ENCODE measurements at regions not wholly inside any gene's neighbourhood (a gene's known extent, or its start where the extent isn't known, plus 50 kb on each side); places are given as distances from the start of the nearest gene placed in this dataset.
"Not testable (repeated sequence)": the region's sequence is repeated elsewhere in the genome, so short reads cannot be mapped to it uniquely, and the experiment has no call there.

DNA sequence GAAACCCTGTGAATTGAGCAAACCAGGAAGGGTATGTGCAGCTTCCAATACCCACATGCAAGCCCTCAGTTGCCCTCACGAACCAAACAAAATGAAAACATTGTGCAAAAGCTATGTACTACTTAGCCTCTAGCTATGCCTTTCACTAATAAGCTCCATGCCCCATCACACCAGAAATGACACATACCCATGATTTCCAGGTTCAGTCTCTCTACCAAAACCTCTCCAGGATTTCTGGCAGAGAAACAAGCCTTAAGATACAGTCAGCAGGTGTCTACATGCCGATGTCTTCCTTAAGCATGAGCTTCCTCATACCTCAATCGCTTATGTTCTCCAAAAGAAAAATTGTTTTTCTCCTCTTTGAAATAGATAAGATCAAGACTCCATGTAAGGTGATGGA lies 527.8 kb upstream of the AUTS2 start:
- Mint-ChIP-seq H3K4me3 (no peak overlapping the region), H3K4me1 (ENCODE audit: unreplicated experiment) (no peaks in the 10 kb centered on the region), H3K36me3 (no peaks in the 10 kb centered on the region), H3K27me3 (no peaks in the 10 kb centered on the region), H3K9me3 (peaks cover 9% of the 10 kb centered on the region), H3K27ac (no peak overlapping the region)
- TF ChIP-seq, protein P1, sequence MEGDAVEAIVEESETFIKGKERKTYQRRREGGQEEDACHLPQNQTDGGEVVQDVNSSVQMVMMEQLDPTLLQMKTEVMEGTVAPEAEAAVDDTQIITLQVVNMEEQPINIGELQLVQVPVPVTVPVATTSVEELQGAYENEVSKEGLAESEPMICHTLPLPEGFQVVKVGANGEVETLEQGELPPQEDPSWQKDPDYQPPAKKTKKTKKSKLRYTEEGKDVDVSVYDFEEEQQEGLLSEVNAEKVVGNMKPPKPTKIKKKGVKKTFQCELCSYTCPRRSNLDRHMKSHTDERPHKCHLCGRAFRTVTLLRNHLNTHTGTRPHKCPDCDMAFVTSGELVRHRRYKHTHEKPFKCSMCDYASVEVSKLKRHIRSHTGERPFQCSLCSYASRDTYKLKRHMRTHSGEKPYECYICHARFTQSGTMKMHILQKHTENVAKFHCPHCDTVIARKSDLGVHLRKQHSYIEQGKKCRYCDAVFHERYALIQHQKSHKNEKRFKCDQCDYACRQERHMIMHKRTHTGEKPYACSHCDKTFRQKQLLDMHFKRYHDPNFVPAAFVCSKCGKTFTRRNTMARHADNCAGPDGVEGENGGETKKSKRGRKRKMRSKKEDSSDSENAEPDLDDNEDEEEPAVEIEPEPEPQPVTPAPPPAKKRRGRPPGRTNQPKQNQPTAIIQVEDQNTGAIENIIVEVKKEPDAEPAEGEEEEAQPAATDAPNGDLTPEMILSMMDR (conservative IDR thresholded peaks at IDR 0.05), result no peak
- DNase-seq (ENCODE audit: extremely low spot score, unreplicated experiment), result no peak

DNA sequence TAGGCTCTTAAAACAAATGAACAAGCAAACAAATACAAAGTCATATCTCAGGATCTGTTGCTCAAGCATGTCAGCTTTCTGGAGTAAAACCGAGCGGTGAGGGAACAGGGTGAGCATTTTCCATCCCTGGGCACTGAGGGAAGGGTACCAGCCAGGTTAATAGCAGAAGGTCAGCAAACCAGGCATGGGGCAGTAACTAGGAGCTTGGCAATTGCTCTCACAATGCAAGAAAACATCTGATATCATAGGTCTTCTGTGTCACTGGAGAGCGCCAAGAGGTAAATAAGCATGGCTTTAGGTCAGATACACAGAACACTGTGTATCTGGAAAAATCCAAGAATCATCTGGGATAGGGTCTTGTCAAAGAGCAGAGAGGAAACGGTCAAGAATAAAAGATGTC lies 521.7 kb upstream of the AUTS2 start:
- no peak for DNase-seq (ENCODE audit: extremely low spot score, unreplicated experiment)
- H3K27ac Mint-ChIP-seq, result no peak overlapping the region
- H3K9me3 Mint-ChIP-seq, result no peaks in the 10 kb centered on the region
- no peaks in the 10 kb centered on the region for H3K4me1 Mint-ChIP-seq (ENCODE audit: unreplicated experiment)
- no peak overlapping the region for H3K4me3 Mint-ChIP-seq
- TF ChIP-seq, protein P1 (conservative IDR thresholded peaks at IDR 0.05), result no peak
- no peaks in the 10 kb centered on the region for H3K27me3 Mint-ChIP-seq
- H3K36me3 Mint-ChIP-seq, result no peaks in the 10 kb centered on the region

DNA sequence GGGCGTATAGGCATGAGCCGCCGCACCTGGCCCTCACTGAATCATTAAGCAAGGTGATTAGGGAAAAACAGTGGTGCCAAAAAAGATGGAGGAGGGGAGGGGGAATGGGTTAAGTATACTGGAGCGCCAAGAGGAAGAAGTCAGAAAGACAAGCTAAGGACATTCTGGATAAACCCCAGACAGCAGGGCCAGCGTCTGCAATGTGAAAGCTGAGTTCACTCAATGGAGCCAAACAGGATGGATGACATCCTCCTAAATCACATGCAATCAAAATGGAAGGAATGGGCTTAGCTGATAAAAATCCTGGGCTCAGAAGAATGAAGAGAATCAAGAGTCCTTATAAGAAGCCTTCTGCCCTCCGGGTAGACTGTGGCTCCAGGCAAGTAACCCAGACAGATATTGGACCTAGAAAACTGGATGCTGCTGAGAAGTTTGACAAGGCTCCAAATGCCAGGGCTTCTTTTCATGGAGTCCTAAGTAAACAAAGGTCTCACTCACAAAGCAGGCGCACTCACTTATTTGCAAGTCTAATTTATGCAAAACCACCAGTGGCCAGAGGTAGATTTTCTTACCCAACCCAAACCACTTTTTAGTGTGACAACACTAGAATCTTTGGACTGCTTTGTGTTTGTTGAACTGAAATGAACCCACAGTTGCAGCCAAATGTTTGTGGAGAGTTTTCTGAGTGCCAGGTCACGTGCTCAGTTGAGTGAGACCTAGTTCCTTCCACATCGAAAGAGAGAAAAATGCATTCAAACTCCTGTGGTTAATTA lies 519.1 kb upstream of the AUTS2 start:
- Mint-ChIP-seq H3K4me1 (ENCODE audit: unreplicated experiment) (no peaks in the 10 kb centered on the region), H3K4me3 (no peak overlapping the region), H3K27me3 (no peaks in the 10 kb centered on the region), H3K36me3 (no peaks in the 10 kb centered on the region), H3K9me3 (peaks cover 4% of the 10 kb centered on the region), H3K27ac (no peak overlapping the region)
- DNase-seq (ENCODE audit: extremely low spot score, unreplicated experiment), result no peak
- TF ChIP-seq, protein P1 (conservative IDR thresholded peaks at IDR 0.05), result no peak

GRCh38 chr7:69087281-69087680 lies 511.0 kb upstream of the AUTS2 start:
- H3K27me3 Mint-ChIP-seq, result peaks cover 17% of the 10 kb centered on the region
- H3K27ac Mint-ChIP-seq; H3K9me3 Mint-ChIP-seq; DNase-seq (ENCODE audit: extremely low spot score, unreplicated experiment); H3K4me1 Mint-ChIP-seq (ENCODE audit: unreplicated experiment); H3K36me3 Mint-ChIP-seq; H3K4me3 Mint-ChIP-seq: not testable (repeated sequence)

GRCh38 chr7:69088185-69088584 lies 510.1 kb upstream of the AUTS2 start:
- no peak overlapping the region for H3K27ac Mint-ChIP-seq
- H3K4me1 Mint-ChIP-seq (ENCODE audit: unreplicated experiment), result no peaks in the 10 kb centered on the region
- H3K27me3 Mint-ChIP-seq, result peaks cover 17% of the 10 kb centered on the region
- TF ChIP-seq, protein P1 (conservative IDR thresholded peaks at IDR 0.05), result no peak
- H3K36me3 Mint-ChIP-seq, result peaks cover 3% of the 10 kb centered on the region
- H3K9me3 Mint-ChIP-seq, result no peaks in the 10 kb centered on the region
- H3K4me3 Mint-ChIP-seq, result no peak overlapping the region
- no peak for DNase-seq (ENCODE audit: extremely low spot score, unreplicated experiment)

DNA sequence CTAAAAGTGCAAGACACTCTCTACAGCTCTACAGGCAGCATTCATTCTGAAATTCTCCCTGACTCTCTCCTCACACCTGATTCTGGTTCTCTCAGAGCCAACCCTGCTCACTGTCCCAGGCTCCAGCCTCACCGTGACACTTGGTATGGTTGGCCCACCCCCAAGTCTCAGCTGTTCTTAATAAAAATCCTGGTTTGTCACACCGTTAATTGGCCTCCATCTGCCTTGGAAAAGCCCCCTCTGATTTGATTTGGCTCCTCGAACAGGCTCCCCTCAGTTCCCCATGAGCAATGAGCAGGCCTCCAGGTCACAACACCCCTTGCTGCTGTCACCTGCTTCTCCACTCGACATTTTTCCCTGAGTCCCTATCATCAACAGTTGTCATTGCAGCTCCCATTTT lies 507.3 kb upstream of the AUTS2 start:
- DNase-seq (ENCODE audit: extremely low spot score, unreplicated experiment), result no peak
- Mint-ChIP-seq H3K27ac (no peak overlapping the region), H3K4me3 (no peak overlapping the region), H3K36me3 (peaks cover 3% of the 10 kb centered on the region), H3K27me3 (peaks cover 17% of the 10 kb centered on the region), H3K9me3 (peaks cover 9% of the 10 kb centered on the region), H3K4me1 (ENCODE audit: unreplicated experiment) (no peaks in the 10 kb centered on the region)
- TF ChIP-seq, protein P1 (conservative IDR thresholded peaks at IDR 0.05), result no peak

All from type B pancreatic cell (in vitro differentiated cells).